ENCODE measurements at regions not wholly inside any gene's neighbourhood (a gene's known extent, or its start where the extent isn't known, plus 50 kb on each side); places are given as distances from the start of the nearest gene placed in this dataset.

- FAIRE-seq (no peak), ATAC-seq (no peak), DNase-seq (ENCODE audit: low spot score) (no peak)
- H3K27me3 ChIP-seq (ENCODE audit: control insufficient read depth in 1 of 2, insufficient read depth in 2 of 2, low read length in 2 of 2) = peaks cover 0 to 41% of the 10 kb centered on the region in 2 experiments; a peak in 3 of 5 replicates
- H4K20me1 ChIP-seq (ENCODE audit: insufficient read depth, low read length) = no peaks in the 10 kb centered on the region
- H2AFZ ChIP-seq (ENCODE audit: low read length) = no peak overlapping the region
- WGBS (ENCODE audit: low lambda C conversion rate) = 2% methylated on average over 5 of the region's 5 CpGs
- H3K79me2 ChIP-seq (ENCODE audit: insufficient read depth, low read length) = no peaks in the 10 kb centered on the region
- H3K4me2 ChIP-seq (ENCODE audit: low read depth, low read length) = no peak overlapping the region
- no peaks in the 10 kb centered on the region for H3K4me1 ChIP-seq (ENCODE audit: insufficient read depth, low read length)
- in situ Hi-C loops (cut with HindIII; ENCODE audit: extremely low pct_ligation_motif_present, low pct_unique_long_range_greater_than_20kb) = no loop called here
- no peaks in the 10 kb centered on the region for H3K9me3 ChIP-seq (ENCODE audit: low read length)
- no peak overlapping the region for H3K9ac ChIP-seq (ENCODE audit: insufficient read depth, low read depth, low read length)
- no peak overlapping the region for H3K27ac ChIP-seq (ENCODE audit: extremely low read length, insufficient read depth, low read length)
- no peak for TF ChIP-seq ZNF513 (CRISPR knock-in tag; conservative IDR thresholded peaks at IDR 0.05)
- no peak for TF ChIP-seq ZMYM3 (CRISPR knock-in tag; IDR thresholded peaks at IDR 0.05)
- no peak for TF ChIP-seq ELK4 (CRISPR knock-in tag; IDR thresholded peaks at IDR 0.05; ENCODE audit: borderline replicate concordance)
- TF ChIP-seq TBX3 (IDR thresholded peaks at IDR 0.05; ENCODE audit: borderline replicate concordance) = no peak
- no peak for TF ChIP-seq GMEB1 (CRISPR knock-in tag; IDR thresholded peaks at IDR 0.05; ENCODE audit: borderline replicate concordance)
- H3K4me3 ChIP-seq (replicated peaks in 1 of 3; ENCODE audit: insufficient read depth in 1 of 3, low read depth in 2 of 3, low read length in 3 of 3) = no peak overlapping the region
- ChIA-PET POLR2A (no interaction called here), CTCF (ENCODE audit: low intra/inter-chr PET ratio, low total read pairs) (no interaction called here)
- intact Hi-C loops (cut with micrococcal nuclease; ENCODE audit: unreplicated experiment) = no loop called here
- no peaks in the 10 kb centered on the region for H3K36me3 ChIP-seq (replicated peaks in 1 of 2; ENCODE audit: control insufficient read depth in 1 of 2, insufficient read depth in 2 of 2, low read length in 2 of 2)
- no TSS peak for BruUV-seq (replicated peaks)
These were observed 263.7 kb upstream of the EEF2KMT start for GRCh38 chr16:5361322-5361721.

Data from HepG2 (cell line).